ENCODE measurements at regions not wholly inside any gene's neighbourhood (a gene's known extent, or its start where the extent isn't known, plus 50 kb on each side); places are given as distances from the start of the nearest gene placed in this dataset.
"Not testable (repeated sequence)": the region's sequence is repeated elsewhere in the genome, so short reads cannot be mapped to it uniquely, and the experiment has no call there.

DNA sequence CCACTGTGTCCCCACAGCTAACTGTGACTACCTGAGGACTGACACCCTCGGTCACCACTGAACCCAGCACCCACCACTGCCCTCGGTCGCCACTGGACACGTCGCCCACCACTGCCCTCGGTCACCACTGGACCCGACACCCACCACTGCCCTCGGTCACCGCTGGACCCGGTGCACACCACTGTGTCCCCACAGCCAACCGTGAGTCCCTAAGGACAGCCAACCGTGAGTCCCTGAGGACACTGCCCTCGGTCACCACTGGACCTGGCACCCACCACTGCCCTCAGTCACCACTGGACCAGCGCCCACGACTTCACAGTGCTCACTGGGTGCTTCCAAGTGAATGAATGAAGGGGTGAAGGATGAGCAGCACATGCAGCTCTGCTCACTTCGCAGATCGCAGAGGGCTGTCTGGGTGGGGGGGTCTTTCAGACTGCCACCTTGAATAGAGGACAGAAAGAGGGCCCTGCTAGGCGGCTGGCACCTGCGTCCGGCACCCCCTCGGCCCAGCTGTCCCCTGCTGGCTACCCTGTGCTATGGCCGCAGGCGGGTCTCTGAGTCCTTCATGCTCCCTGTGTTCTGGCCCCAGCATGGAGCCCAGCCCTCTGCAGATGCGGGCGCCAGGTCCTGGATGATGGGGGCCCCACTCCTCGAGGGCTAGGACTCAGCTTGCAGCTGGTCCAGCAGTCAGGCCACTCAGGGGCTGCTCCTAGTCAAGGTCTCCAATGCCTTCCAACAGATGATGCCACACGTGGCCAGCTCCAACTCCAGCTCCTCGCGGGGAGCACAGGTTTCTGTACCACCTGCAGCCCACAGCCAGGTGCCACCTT, 51.4 kb upstream of the GPC1 start:
- H3K4me3 ChIP-seq = no peak overlapping the region
- H3K36me3 ChIP-seq = no peaks in the 10 kb centered on the region
- no peaks in the 10 kb centered on the region for H3K4me1 ChIP-seq
- no peak for ATAC-seq
- no peaks in the 10 kb centered on the region for H3K9me3 ChIP-seq
- TF ChIP-seq, protein P1, sequence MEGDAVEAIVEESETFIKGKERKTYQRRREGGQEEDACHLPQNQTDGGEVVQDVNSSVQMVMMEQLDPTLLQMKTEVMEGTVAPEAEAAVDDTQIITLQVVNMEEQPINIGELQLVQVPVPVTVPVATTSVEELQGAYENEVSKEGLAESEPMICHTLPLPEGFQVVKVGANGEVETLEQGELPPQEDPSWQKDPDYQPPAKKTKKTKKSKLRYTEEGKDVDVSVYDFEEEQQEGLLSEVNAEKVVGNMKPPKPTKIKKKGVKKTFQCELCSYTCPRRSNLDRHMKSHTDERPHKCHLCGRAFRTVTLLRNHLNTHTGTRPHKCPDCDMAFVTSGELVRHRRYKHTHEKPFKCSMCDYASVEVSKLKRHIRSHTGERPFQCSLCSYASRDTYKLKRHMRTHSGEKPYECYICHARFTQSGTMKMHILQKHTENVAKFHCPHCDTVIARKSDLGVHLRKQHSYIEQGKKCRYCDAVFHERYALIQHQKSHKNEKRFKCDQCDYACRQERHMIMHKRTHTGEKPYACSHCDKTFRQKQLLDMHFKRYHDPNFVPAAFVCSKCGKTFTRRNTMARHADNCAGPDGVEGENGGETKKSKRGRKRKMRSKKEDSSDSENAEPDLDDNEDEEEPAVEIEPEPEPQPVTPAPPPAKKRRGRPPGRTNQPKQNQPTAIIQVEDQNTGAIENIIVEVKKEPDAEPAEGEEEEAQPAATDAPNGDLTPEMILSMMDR (IDR thresholded peaks at IDR 0.05) = no peak
- no peak overlapping the region for H3K27ac ChIP-seq
- no peak for FAIRE-seq
- peak in 3 of 6 donors; percentile 23 to 54 (median 46) for DNase-seq
- H3K27me3 ChIP-seq = no peaks in the 10 kb centered on the region
- WGBS, 2 donors = 74 to 86% methylated on average over 29 of the region's 29 CpGs
- intact Hi-C loops (cut with DNase I) = no loop called here

DNA sequence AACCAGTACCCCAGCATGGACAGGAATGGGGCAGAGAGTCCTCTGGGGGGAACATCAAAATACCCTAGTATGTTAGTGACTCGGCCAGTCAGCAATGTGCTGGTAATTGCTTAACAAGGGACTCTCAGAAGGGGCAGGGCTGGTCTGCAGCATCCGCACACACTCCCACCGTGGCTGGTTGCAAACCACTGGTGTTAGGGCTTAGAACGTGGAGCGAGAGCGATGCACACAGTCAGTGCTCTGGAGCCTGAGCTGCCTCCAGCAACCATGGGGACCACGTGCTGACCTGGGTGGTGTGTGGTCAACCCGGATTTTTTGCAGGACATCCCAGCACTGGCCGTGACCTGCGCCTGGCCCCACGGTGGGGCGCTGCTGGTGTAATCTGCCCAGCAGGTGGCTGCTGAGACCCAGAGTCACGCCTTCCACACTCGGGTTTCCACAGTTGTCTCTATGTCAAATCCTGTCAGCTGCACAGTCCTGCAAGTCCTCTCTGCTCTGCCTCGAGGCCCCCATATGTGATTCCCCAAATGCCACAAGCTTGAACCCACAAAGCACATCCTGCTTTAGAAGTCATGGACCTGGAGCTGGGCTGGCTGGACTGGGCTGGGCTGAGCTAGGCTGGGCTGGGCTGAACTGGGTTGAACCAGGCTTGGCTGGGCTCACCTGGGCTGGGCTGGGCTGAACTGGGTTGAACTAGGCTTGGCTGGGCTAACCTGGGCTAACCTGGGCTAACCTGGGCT, 50.6 kb upstream of the GPC1 start:
- TF ChIP-seq, protein P1 (IDR thresholded peaks at IDR 0.05) = no peak
- no peak overlapping the region for H3K4me3 ChIP-seq
- no peaks in the 10 kb centered on the region for H3K9me3 ChIP-seq
- H3K4me1 ChIP-seq = no peaks in the 10 kb centered on the region
- DNase-seq = peak in 3 of 6 donors; percentile 9 to 42 (median 40)
- no peaks in the 10 kb centered on the region for H3K36me3 ChIP-seq
- no peak for FAIRE-seq
- H3K27ac ChIP-seq = no peak overlapping the region
- 66 to 71% methylated on average over 15 of the region's 15 CpGs for WGBS, 2 donors
- no peak for ATAC-seq
- H3K27me3 ChIP-seq = no peaks in the 10 kb centered on the region
- intact Hi-C loops (cut with DNase I) = no loop called here

DNA sequence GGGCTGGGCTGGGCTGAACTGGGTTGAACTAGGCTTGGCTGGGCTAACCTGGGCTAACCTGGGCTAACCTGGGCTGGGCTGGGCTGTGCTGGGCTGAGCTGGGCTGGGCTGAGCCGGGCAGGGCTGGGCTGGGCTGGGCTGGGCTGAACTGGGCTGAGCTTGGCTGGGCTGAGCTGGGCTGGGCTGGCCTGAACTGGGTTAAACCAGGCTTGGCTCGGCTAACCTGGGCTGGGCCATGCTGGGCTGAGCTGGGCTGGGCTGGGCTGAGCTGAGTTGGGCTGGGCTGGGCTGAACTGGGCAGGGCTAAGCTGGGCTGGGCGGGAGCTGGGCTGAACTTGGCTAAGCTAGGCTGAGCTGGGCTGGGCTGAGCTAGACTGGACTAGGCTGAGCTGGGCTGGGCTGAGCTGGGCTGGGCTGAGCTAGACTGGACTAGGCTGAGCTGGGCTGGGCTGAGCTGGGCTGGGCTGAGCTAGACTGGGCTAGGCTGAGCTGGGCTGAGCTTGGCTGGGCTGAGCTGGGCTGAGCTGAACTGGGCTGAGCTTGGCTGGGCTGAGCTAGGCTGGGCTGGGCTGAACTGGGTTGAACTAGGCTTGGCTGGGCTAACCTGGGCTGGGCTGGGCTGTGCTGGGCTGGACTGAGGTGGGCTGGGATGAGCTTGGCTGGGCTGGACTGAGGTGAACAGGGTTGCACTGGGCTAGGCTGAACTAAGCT, 49.9 kb upstream of the GPC1 start:
- H3K27me3 ChIP-seq; H3K9me3 ChIP-seq; H3K4me1 ChIP-seq; FAIRE-seq; H3K36me3 ChIP-seq; H3K4me3 ChIP-seq; intact Hi-C loops (cut with DNase I); H3K27ac ChIP-seq: not testable (repeated sequence)
- ATAC-seq (peak in 2 of 4 donors; percentile 19 to 25), DNase-seq (peak in 3 of 6 donors; percentile 26 to 64 (median 35))
- 80 to 90% methylated on average over 2 to 3 of the region's 3 CpGs for WGBS, 2 donors

Data from pancreas (tissue), 10 donors.